H1 (cell line): ENCODE measurements at regions not wholly inside any gene's neighbourhood (a gene's known extent, or its start where the extent isn't known, plus 50 kb on each side); places are given as distances from the start of the nearest gene placed in this dataset.

Experiments
- CEBPB ChIP-seq: IDR thresholded peaks from 2 replicates; pipeline ENCODE4 v1.6.1; 2012; ENCODE audit warnings: low read depth, low read length
- TAF1 ChIP-seq: IDR thresholded peaks from 2 replicates; pipeline ENCODE4 v1.6.1; 2011; ENCODE audit warnings: mild to moderate bottlenecking, low read depth, low read length
- TF ChIP-seq, protein P1 (sequence below), 3 experiments: IDR thresholded peaks; 1 replicate in 2 of 3; 2 replicates in 1 of 3; pipeline versions ENCODE4 v1.5.1 to v1.6.1; 2011; ENCODE audit warnings: low read length in 3 of 3, mild to moderate bottlenecking in 3 of 3, inconsistent platforms in 2 of 3, low read depth in 1 of 3, moderate library complexity in 1 of 3; ENCODE audit not compliant: insufficient read depth in 1 of 3; ENCODE audit errors: control extremely low read depth in 1 of 3
- TF ChIP-seq, protein P2 (sequence below): IDR thresholded peaks from 2 replicates; pipeline ENCODE4 v1.6.1; 2012; ENCODE audit warnings: inconsistent platforms

DNA sequence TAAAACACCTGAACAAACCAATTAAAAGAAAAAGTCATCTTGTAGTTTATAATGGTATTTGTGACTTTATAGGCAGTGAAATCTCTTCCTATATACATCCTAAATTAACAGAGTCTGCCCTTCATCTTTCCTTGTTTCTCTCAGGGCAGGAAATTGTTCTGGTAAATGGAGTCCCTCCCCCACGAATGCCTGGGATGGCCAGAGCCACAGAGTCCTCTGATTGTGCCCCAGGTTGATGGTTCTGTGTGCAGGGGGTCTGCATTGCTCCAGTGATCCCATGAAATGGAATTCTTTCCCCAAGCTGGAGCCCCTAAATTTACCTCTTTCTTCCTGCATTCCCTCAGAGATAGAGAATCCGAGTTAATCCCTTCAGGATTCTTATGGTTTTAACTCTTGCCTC lies 155.5 kb downstream of the MTX2 start:
- TF ChIP-seq, protein P1, sequence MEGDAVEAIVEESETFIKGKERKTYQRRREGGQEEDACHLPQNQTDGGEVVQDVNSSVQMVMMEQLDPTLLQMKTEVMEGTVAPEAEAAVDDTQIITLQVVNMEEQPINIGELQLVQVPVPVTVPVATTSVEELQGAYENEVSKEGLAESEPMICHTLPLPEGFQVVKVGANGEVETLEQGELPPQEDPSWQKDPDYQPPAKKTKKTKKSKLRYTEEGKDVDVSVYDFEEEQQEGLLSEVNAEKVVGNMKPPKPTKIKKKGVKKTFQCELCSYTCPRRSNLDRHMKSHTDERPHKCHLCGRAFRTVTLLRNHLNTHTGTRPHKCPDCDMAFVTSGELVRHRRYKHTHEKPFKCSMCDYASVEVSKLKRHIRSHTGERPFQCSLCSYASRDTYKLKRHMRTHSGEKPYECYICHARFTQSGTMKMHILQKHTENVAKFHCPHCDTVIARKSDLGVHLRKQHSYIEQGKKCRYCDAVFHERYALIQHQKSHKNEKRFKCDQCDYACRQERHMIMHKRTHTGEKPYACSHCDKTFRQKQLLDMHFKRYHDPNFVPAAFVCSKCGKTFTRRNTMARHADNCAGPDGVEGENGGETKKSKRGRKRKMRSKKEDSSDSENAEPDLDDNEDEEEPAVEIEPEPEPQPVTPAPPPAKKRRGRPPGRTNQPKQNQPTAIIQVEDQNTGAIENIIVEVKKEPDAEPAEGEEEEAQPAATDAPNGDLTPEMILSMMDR (IDR thresholded peaks at IDR 0.05; ENCODE audit: control extremely low read depth in 1 of 3, insufficient read depth in 1 of 3, low read depth in 1 of 3, low read length in 3 of 3) = no peak
- TF ChIP-seq, protein P2, sequence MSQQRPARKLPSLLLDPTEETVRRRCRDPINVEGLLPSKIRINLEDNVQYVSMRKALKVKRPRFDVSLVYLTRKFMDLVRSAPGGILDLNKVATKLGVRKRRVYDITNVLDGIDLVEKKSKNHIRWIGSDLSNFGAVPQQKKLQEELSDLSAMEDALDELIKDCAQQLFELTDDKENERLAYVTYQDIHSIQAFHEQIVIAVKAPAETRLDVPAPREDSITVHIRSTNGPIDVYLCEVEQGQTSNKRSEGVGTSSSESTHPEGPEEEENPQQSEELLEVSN = no peak
- TF ChIP-seq CEBPB = no peak
- no peak for TF ChIP-seq TAF1
